Neuronal stem cell (in vitro differentiated cells): ENCODE measurements at regions not wholly inside any gene's neighbourhood (a gene's known extent, or its start where the extent isn't known, plus 50 kb on each side); places are given as distances from the start of the nearest gene placed in this dataset.

Experiments used
- DNase-seq: peaks from one replicate; pipeline ENCODE4 v3.0.0-alpha.2; 2013; ENCODE audit warnings: low spot score
- H2AFZ ChIP-seq: one replicate; pipeline ENCODE4 v1.6.1; 2013; ENCODE audit warnings: mild to moderate bottlenecking, low read length, inconsistent platforms
- H2AK5ac ChIP-seq: 2 replicates; pipeline ENCODE4 v1.6.1; 2013; ENCODE audit warnings: low read depth, mild to moderate bottlenecking, inconsistent platforms, low read length, moderate library complexity, mixed read lengths
- H2BK120ac ChIP-seq: 2 replicates; pipeline ENCODE4 v1.6.1; 2013; ENCODE audit warnings: low read depth, mild to moderate bottlenecking, inconsistent platforms, low read length, moderate library complexity, mixed read lengths
- H2BK12ac ChIP-seq: one replicate; pipeline ENCODE4 v1.6.1; 2013; ENCODE audit warnings: low read length, inconsistent platforms
- H2BK15ac ChIP-seq: 2 replicates; pipeline ENCODE4 v1.6.1; 2013; ENCODE audit warnings: mild to moderate bottlenecking, low read length, inconsistent platforms, mixed read lengths
- H2BK5ac ChIP-seq: one replicate; pipeline ENCODE4 v1.6.1; 2013; ENCODE audit warnings: inconsistent platforms, mild to moderate bottlenecking, low read length, moderate library complexity
- H3K14ac ChIP-seq: one replicate; pipeline ENCODE4 v1.6.1; 2013; ENCODE audit warnings: low read length, inconsistent platforms
- H3K18ac ChIP-seq: 2 replicates; pipeline ENCODE4 v1.6.1; 2013; ENCODE audit warnings: low read length, inconsistent platforms
- H3K23ac ChIP-seq: 2 replicates; pipeline ENCODE4 v1.6.1; 2013; ENCODE audit warnings: low read depth, mild to moderate bottlenecking, mixed read lengths, low read length, inconsistent platforms; ENCODE audit not compliant: poor library complexity
- H3K27ac ChIP-seq: replicated peaks from 3 replicates; pipeline ENCODE4 v1.5.1; 2013; ENCODE audit warnings: low read length, inconsistent platforms
- H3K27me3 ChIP-seq, 3 experiments: 2 replicates each; pipeline ENCODE4 v1.6.1; 2013; ENCODE audit warnings: low read length in 3 of 3, mild to moderate bottlenecking in 2 of 3, inconsistent platforms in 1 of 3, low read depth in 1 of 3, mixed read lengths in 1 of 3, moderate library complexity in 1 of 3; ENCODE audit not compliant: control insufficient read depth in 3 of 3, insufficient read depth in 3 of 3
- H3K36me3 ChIP-seq, 2 donors: replicated peaks in 1 of 2; 2 replicates each; pipeline ENCODE4 v1.6.1; 2013; ENCODE audit warnings: low read length in 2 of 2; ENCODE audit not compliant: control insufficient read depth in 2 of 2, insufficient read depth in 2 of 2
- H3K4ac ChIP-seq: 2 replicates; pipeline ENCODE4 v1.6.1; 2013; ENCODE audit warnings: inconsistent platforms, mild to moderate bottlenecking, low read length, moderate library complexity
- H3K4me1 ChIP-seq, 2 donors: 1 replicate in 1 of 2; 2 replicates in 1 of 2; pipeline ENCODE4 v1.6.1; 2013; ENCODE audit warnings: low read length in 2 of 2, low read depth in 1 of 2; ENCODE audit not compliant: control insufficient read depth in 2 of 2, insufficient read depth in 1 of 2
- H3K4me2 ChIP-seq: one replicate; pipeline ENCODE4 v1.6.1; 2013; ENCODE audit warnings: mild to moderate bottlenecking, low read length, inconsistent platforms; ENCODE audit not compliant: insufficient read depth, poor library complexity, severe bottlenecking
- H3K4me3 ChIP-seq, 2 donors: 2 replicates each; pipeline ENCODE4 v1.5.1; 2013; ENCODE audit warnings: low read length in 2 of 2, mild to moderate bottlenecking in 2 of 2, inconsistent platforms in 1 of 2, moderate library complexity in 1 of 2
- H3K79me1 ChIP-seq: one replicate; pipeline ENCODE4 v1.6.1; 2013; ENCODE audit warnings: low read depth, mild to moderate bottlenecking, inconsistent platforms, low read length, moderate library complexity
- H3K9ac ChIP-seq: one replicate; pipeline ENCODE4 v1.6.1; 2013; ENCODE audit warnings: mild to moderate bottlenecking, low read depth, low read length, inconsistent platforms; ENCODE audit not compliant: poor library complexity
- H3K9me3 ChIP-seq, 2 donors: replicated peaks in 1 of 2; 2 replicates each; pipeline versions ENCODE3 to v1.6.1; 2013; ENCODE audit warnings: low read length in 2 of 2, mild to moderate bottlenecking in 2 of 2, inconsistent platforms in 1 of 2, low read depth in 1 of 2, mixed read lengths in 1 of 2, moderate library complexity in 1 of 2; ENCODE audit not compliant: control insufficient read depth in 2 of 2, insufficient read depth in 1 of 2
- H4K8ac ChIP-seq: one replicate; pipeline ENCODE4 v1.6.1; 2013; ENCODE audit warnings: low read depth, mild to moderate bottlenecking, inconsistent platforms, low read length, moderate library complexity
- H4K91ac ChIP-seq: one replicate; pipeline ENCODE4 v1.6.1; 2013; ENCODE audit warnings: low read length, low read depth, mild to moderate bottlenecking, inconsistent platforms; ENCODE audit not compliant: poor library complexity
- WGBS, 2 donors: extraction: QIAGEN DNeasy Blood & Tissue Kit; methylation state at CpG; one replicate each; pipeline ENCODE4 v1.1.7; 2013; ENCODE audit warnings: missing lambda C conversion rate in 2 of 2, mixed read lengths in 1 of 2; ENCODE audit not compliant: insufficient read length in 2 of 2, insufficient replicate concordance in 1 of 2; ENCODE audit errors: extremely low coverage in 2 of 2; 5-methylcytosine and 5-hydroxymethylcytosine counted together

- H3K9me3 ChIP-seq: peaks cover 0 to 6% of the 10 kb centered on the region in 2 donors
- H3K27ac ChIP-seq: no peak overlapping the region
- H3K27me3 ChIP-seq: no peaks in the 10 kb centered on the region
- no peaks in the 10 kb centered on the region for H3K36me3 ChIP-seq
- H3K14ac ChIP-seq: no peak overlapping the region
- no peak overlapping the region for H2BK5ac ChIP-seq
- H3K4me1 ChIP-seq: peaks cover 1 to 2% of the 10 kb centered on the region in 2 donors
- no CpG with 5 or more reads among the region's 5 CpGs for WGBS, 2 donors
- no peak overlapping the region for H4K8ac ChIP-seq
- H2BK15ac ChIP-seq: no peak overlapping the region
- DNase-seq: no peak
- H3K23ac ChIP-seq: no peak overlapping the region
- no peak overlapping the region for H3K4ac ChIP-seq
- H2AFZ ChIP-seq: no peak overlapping the region
- H3K4me2 ChIP-seq: no peak overlapping the region
- H3K4me3 ChIP-seq: no peak overlapping the region
- H2BK120ac ChIP-seq: no peak overlapping the region
- H3K18ac ChIP-seq: no peak overlapping the region
- no peak overlapping the region for H3K9ac ChIP-seq
- no peak overlapping the region for H2AK5ac ChIP-seq
- no peak overlapping the region for H2BK12ac ChIP-seq
- no peaks in the 10 kb centered on the region for H3K79me1 ChIP-seq
- no peak overlapping the region for H4K91ac ChIP-seq
Measured at GRCh38 chr13:76630629-76631230, 255.5 kb downstream of the KCTD12 start.

- Histone ChIP-seq H2BK120ac (no peak overlapping the region), H3K14ac (no peak overlapping the region), H3K9ac (no peak overlapping the region), H2AFZ (no peak overlapping the region), H3K4ac (no peak overlapping the region), H3K27ac (no peak overlapping the region), H3K9me3 (peaks cover 0 to 4% of the 10 kb centered on the region in 2 donors), H2BK15ac (no peak overlapping the region), H4K8ac (no peak overlapping the region), H3K4me2 (no peak overlapping the region), H3K79me1 (no peaks in the 10 kb centered on the region), H3K27me3 (no peaks in the 10 kb centered on the region), H3K4me3 (no peak overlapping the region), H2AK5ac (no peak overlapping the region), H3K36me3 (no peaks in the 10 kb centered on the region), H3K23ac (no peak overlapping the region), H3K18ac (no peak overlapping the region), H3K4me1 (peaks cover 0 to 6% of the 10 kb centered on the region in 2 donors), H4K91ac (no peak overlapping the region), H2BK5ac (no peak overlapping the region), H2BK12ac (no peak overlapping the region)
- DNase-seq: no peak
- no CpG with 5 or more reads among the region's 1 CpG for WGBS, 2 donors
Measured at GRCh38 chr13:76622315-76623040, 263.7 kb downstream of the KCTD12 start.

GRCh38 chr13:76621705-76622104 is 264.5 kb downstream of the KCTD12 start:
- H3K79me1 ChIP-seq: no peaks in the 10 kb centered on the region
- no peak overlapping the region for H2AFZ ChIP-seq
- H2BK120ac ChIP-seq: no peak overlapping the region
- no peak overlapping the region for H2AK5ac ChIP-seq
- no peaks in the 10 kb centered on the region for H3K27me3 ChIP-seq
- no peak overlapping the region for H3K27ac ChIP-seq
- H3K4me3 ChIP-seq: no peak overlapping the region
- no peak overlapping the region for H3K14ac ChIP-seq
- no peak overlapping the region for H3K18ac ChIP-seq
- no peak overlapping the region for H3K9ac ChIP-seq
- H4K8ac ChIP-seq: no peak overlapping the region
- no peak overlapping the region for H3K4ac ChIP-seq
- H3K4me2 ChIP-seq: no peak overlapping the region
- no peak for DNase-seq
- H2BK5ac ChIP-seq: no peak overlapping the region
- no peak overlapping the region for H3K23ac ChIP-seq
- no peak overlapping the region for H4K91ac ChIP-seq
- no peaks in the 10 kb centered on the region for H3K9me3 ChIP-seq
- H3K4me1 ChIP-seq: peaks cover 0 to 6% of the 10 kb centered on the region in 2 donors
- no peaks in the 10 kb centered on the region for H3K36me3 ChIP-seq
- no peak overlapping the region for H2BK15ac ChIP-seq
- H2BK12ac ChIP-seq: no peak overlapping the region

GRCh38 chr13:76620036-76620435 is 266.2 kb downstream of the KCTD12 start:
- Histone ChIP-seq H2BK12ac (no peak overlapping the region), H3K4me2 (no peak overlapping the region), H3K4ac (no peak overlapping the region), H3K27ac (no peak overlapping the region), H4K91ac (no peak overlapping the region), H2BK15ac (no peak overlapping the region), H3K4me1 (peaks cover 0 to 6% of the 10 kb centered on the region in 2 donors), H2AFZ (no peak overlapping the region), H2BK5ac (no peak overlapping the region), H3K9me3 (no peaks in the 10 kb centered on the region), H3K9ac (no peak overlapping the region), H3K23ac (no peak overlapping the region), H3K79me1 (no peaks in the 10 kb centered on the region), H3K14ac (no peak overlapping the region), H4K8ac (no peak overlapping the region), H3K36me3 (no peaks in the 10 kb centered on the region), H2BK120ac (no peak overlapping the region), H3K4me3 (no peak overlapping the region), H3K18ac (no peak overlapping the region), H2AK5ac (no peak overlapping the region), H3K27me3 (no peaks in the 10 kb centered on the region)
- no CpG with 5 or more reads among the region's 5 CpGs for WGBS, 2 donors
- no peak for DNase-seq
